Liver (tissue), 8 donors: ENCODE measurements at regions not wholly inside any gene's neighbourhood (a gene's known extent, or its start where the extent isn't known, plus 50 kb on each side); places are given as distances from the start of the nearest gene placed in this dataset.

Source experiments
- DNase-seq: peaks from one replicate; pipeline ENCODE4 v3.0.0-alpha.2; 2017; ENCODE audit warnings: low spot score
- H3K27ac ChIP-seq, 2 donors: one replicate each; pipeline ENCODE4 v1.7.0; 2013; ENCODE audit warnings: inconsistent platforms in 2 of 2, low read length in 2 of 2, control low read depth in 1 of 2, low read depth in 1 of 2, mild to moderate bottlenecking in 1 of 2
- H3K27me3 ChIP-seq, 4 donors: one replicate each; pipeline versions ENCODE4 v1.6.1 to v1.7.0; 2013; ENCODE audit warnings: low read length in 3 of 4, inconsistent platforms in 1 of 4, mild to moderate bottlenecking in 1 of 4, moderate library complexity in 1 of 4; ENCODE audit not compliant: control insufficient read depth in 4 of 4, insufficient read depth in 4 of 4
- H3K36me3 ChIP-seq, 4 donors: one replicate each; pipeline versions ENCODE4 v1.6.1 to v1.7.0; 2013; ENCODE audit warnings: low read length in 3 of 4, mild to moderate bottlenecking in 3 of 4, low read depth in 1 of 4, moderate library complexity in 1 of 4; ENCODE audit not compliant: control insufficient read depth in 4 of 4, insufficient read depth in 3 of 4
- H3K4me1 ChIP-seq, 4 donors: one replicate each; pipeline versions ENCODE4 v1.6.1 to v1.7.0; 2013; ENCODE audit warnings: low read length in 3 of 4, mild to moderate bottlenecking in 3 of 4, moderate library complexity in 1 of 4; ENCODE audit not compliant: control insufficient read depth in 4 of 4, insufficient read depth in 4 of 4
- H3K4me3 ChIP-seq, 3 donors: one replicate each; pipeline versions ENCODE4 v1.6.1 to v1.7.0; 2013; ENCODE audit warnings: low read length in 3 of 3, control low read depth in 1 of 3, low read depth in 1 of 3, mild to moderate bottlenecking in 1 of 3
- H3K9ac ChIP-seq, 2 donors: one replicate each; pipeline ENCODE4 v1.7.0; 2013; ENCODE audit warnings: low read length in 2 of 2, mild to moderate bottlenecking in 2 of 2, moderate library complexity in 2 of 2, control low read depth in 1 of 2, low read depth in 1 of 2
- H3K9me3 ChIP-seq, 4 donors: one replicate each; pipeline versions ENCODE4 v1.6.1 to v1.7.0; 2013; ENCODE audit warnings: low read length in 3 of 4; ENCODE audit not compliant: control insufficient read depth in 4 of 4
- EGR1 ChIP-seq, 2 donors: IDR thresholded peaks; 2 replicates each; pipeline ENCODE4 v1.6.1; 2016 to 2018; ENCODE audit warnings: antibody characterized with exemption in 2 of 2, low read depth in 2 of 2
- FOXA1 ChIP-seq: IDR thresholded peaks from 2 replicates; pipeline ENCODE4 v1.6.1; 2016; ENCODE audit warnings: antibody characterized with exemption
- FOXA2 ChIP-seq: IDR thresholded peaks from 2 replicates; pipeline ENCODE4 v1.6.1; 2016; ENCODE audit warnings: antibody characterized with exemption
- GABPA ChIP-seq, 2 donors: IDR thresholded peaks in 1 of 2; conservative IDR thresholded peaks in 1 of 2; 2 replicates each; pipeline ENCODE4 v1.6.1; 2016; ENCODE audit warnings: antibody characterized with exemption in 2 of 2, mild to moderate bottlenecking in 1 of 2, moderate library complexity in 1 of 2
- HNF4A ChIP-seq, 2 donors: conservative IDR thresholded peaks; 2 replicates each; pipeline ENCODE4 v1.6.1; 2016; ENCODE audit warnings: antibody characterized with exemption in 2 of 2, mild to moderate bottlenecking in 2 of 2
- HNF4G ChIP-seq: IDR thresholded peaks from 2 replicates; pipeline ENCODE4 v1.6.1; 2016; ENCODE audit warnings: antibody characterized with exemption
- JUND ChIP-seq, 2 donors: IDR thresholded peaks; 2 replicates each; pipeline ENCODE4 v1.6.1; 2016; ENCODE audit warnings: antibody characterized with exemption in 2 of 2
- NR2F2 ChIP-seq: IDR thresholded peaks from 2 replicates; pipeline ENCODE4 v1.6.1; 2016; ENCODE audit warnings: antibody characterized with exemption
- RAD21 ChIP-seq, 2 donors: IDR thresholded peaks; 2 replicates each; pipeline ENCODE4 v1.6.1; 2016; ENCODE audit warnings: antibody characterized with exemption in 2 of 2, mild to moderate bottlenecking in 2 of 2
- RXRA ChIP-seq, 2 donors: IDR thresholded peaks; 2 replicates each; pipeline ENCODE4 v1.6.1; 2017 to 2018; ENCODE audit warnings: antibody characterized with exemption in 2 of 2, mild to moderate bottlenecking in 1 of 2
- SP1 ChIP-seq: IDR thresholded peaks from 2 replicates; pipeline ENCODE4 v1.6.1; 2018; ENCODE audit warnings: antibody characterized with exemption, mild to moderate bottlenecking
- TAF1 ChIP-seq: conservative IDR thresholded peaks from 2 replicates; pipeline ENCODE4 v1.6.1; 2016; ENCODE audit warnings: antibody characterized with exemption, mild to moderate bottlenecking
- YY1 ChIP-seq: IDR thresholded peaks from 2 replicates; pipeline ENCODE4 v1.6.1; 2016; ENCODE audit warnings: antibody characterized with exemption, mild to moderate bottlenecking
- WGBS: extraction: QIAGEN DNeasy Blood & Tissue Kit; methylation state at CpG from one replicate; pipeline ENCODE4 v1.1.7; 2013; 5-methylcytosine and 5-hydroxymethylcytosine counted together
- TF ChIP-seq, protein P1 (sequence below): IDR thresholded peaks from 2 replicates; pipeline ENCODE4 v1.6.1; 2016; ENCODE audit warnings: antibody characterized with exemption
- TF ChIP-seq, protein P2 (sequence below): IDR thresholded peaks from 2 replicates; pipeline ENCODE4 v1.6.1; 2016; ENCODE audit warnings: antibody characterized with exemption, mild to moderate bottlenecking
- TF ChIP-seq, protein P3 (sequence below): IDR thresholded peaks from 2 replicates; pipeline ENCODE4 v1.6.1; 2016; ENCODE audit warnings: antibody characterized with exemption
- TF ChIP-seq, protein P4 (sequence below): fragments of 150-350 bp; IDR thresholded peaks from 2 replicates; pipeline ENCODE4 v1.5.1; 2017; ENCODE audit warnings: improper control_type of control experiment, low read depth, low read length; ENCODE audit not compliant: missing input control
- TF ChIP-seq, protein P5 (sequence below): IDR thresholded peaks from 2 replicates; pipeline ENCODE4 v1.6.1; 2016; ENCODE audit warnings: antibody characterized with exemption
- donor health status: healthy.
- donor health status: healthy.
- donor health status: healthy.
- donor health status: healthy.
- donor health status: healthy.

DNA sequence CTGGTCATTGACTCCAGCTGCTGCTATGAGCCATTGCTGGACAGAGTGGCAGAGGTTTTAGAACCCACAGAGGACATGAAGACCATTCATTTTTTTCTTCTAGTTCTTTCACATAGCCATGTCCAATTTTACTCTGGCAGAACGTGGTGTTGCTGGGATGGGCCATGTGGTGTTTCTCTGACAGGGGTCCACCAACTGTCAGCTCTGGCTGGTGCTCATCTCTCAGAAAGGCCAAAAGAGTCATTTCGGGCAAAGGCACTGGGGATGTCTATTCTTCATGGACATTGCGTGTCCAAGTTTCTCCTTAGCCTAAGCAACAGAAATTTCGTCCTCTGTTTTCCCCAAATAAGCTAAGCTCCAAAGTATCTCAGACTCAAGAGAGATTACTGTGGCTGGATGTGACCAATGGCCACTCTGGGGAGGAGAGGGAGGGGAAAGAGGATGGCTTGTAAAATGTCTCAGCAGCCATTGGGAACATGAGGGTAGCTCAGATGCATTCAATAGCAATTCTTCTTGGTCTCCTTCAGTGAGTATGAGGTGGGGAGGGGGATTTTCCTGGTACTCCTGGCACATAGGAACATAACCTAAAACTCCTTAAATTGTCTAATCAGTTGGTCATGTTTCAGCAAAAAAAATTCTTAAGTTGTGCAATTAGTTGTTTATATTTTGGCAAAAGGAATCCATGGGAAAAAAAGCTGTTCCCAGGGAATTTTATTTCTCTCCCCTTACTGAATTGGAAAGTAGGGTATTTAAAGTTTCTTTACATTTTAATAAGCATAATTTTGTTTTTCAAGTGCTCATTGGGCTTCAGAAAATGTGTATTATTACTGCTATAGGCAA, 131.6 kb upstream of the MITF start:
- Histone ChIP-seq H3K36me3 (no peaks in the 10 kb centered on the region), H3K9me3 (no peaks in the 10 kb centered on the region), H3K4me3 (no peak overlapping the region), H3K27ac (no peak overlapping the region), H3K27me3 (peaks cover 0 to 2% (median 0%) of the 10 kb centered on the region in 4 donors), H3K9ac (no peak overlapping the region), H3K4me1 (no peaks in the 10 kb centered on the region)
- WGBS: 72% methylated on average over 4 of the region's 4 CpGs
- no peak for DNase-seq
- TF ChIP-seq HNF4A (conservative IDR thresholded peaks at IDR 0.05) (no peak), HNF4G (no peak)
- TF ChIP-seq, protein P1, sequence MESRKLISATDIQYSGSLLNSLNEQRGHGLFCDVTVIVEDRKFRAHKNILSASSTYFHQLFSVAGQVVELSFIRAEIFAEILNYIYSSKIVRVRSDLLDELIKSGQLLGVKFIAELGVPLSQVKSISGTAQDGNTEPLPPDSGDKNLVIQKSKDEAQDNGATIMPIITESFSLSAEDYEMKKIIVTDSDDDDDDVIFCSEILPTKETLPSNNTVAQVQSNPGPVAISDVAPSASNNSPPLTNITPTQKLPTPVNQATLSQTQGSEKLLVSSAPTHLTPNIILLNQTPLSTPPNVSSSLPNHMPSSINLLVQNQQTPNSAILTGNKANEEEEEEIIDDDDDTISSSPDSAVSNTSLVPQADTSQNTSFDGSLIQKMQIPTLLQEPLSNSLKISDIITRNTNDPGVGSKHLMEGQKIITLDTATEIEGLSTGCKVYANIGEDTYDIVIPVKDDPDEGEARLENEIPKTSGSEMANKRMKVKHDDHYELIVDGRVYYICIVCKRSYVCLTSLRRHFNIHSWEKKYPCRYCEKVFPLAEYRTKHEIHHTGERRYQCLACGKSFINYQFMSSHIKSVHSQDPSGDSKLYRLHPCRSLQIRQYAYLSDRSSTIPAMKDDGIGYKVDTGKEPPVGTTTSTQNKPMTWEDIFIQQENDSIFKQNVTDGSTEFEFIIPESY: no peak

DNA sequence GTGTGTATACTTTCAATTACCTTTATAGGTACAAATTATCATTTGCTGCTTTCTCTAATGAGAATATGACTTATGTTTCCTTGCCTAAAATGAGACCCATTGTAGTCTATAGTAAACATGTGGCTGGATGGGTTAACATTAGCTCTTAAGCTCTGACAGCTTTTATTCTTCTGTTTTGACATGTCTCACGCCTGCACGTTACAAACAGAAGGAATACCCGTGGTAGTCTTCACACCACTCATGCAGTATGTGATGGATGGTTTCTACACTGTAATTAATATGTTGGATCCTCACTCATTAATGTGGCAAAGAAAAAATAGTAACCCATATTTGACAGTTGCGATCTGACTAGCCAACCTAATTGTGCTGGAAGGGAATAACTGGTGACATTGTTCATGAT, 133.4 kb upstream of the MITF start:
- H3K27me3 ChIP-seq: no peaks in the 10 kb centered on the region
- DNase-seq: no peak
- no peak overlapping the region for H3K9ac ChIP-seq
- TF ChIP-seq YY1: no peak
- TF ChIP-seq SP1: no peak
- no peak for TF ChIP-seq EGR1 (IDR thresholded peaks at IDR 0.05; ENCODE audit: low read depth in 2 of 2)
- TF ChIP-seq, protein P2, sequence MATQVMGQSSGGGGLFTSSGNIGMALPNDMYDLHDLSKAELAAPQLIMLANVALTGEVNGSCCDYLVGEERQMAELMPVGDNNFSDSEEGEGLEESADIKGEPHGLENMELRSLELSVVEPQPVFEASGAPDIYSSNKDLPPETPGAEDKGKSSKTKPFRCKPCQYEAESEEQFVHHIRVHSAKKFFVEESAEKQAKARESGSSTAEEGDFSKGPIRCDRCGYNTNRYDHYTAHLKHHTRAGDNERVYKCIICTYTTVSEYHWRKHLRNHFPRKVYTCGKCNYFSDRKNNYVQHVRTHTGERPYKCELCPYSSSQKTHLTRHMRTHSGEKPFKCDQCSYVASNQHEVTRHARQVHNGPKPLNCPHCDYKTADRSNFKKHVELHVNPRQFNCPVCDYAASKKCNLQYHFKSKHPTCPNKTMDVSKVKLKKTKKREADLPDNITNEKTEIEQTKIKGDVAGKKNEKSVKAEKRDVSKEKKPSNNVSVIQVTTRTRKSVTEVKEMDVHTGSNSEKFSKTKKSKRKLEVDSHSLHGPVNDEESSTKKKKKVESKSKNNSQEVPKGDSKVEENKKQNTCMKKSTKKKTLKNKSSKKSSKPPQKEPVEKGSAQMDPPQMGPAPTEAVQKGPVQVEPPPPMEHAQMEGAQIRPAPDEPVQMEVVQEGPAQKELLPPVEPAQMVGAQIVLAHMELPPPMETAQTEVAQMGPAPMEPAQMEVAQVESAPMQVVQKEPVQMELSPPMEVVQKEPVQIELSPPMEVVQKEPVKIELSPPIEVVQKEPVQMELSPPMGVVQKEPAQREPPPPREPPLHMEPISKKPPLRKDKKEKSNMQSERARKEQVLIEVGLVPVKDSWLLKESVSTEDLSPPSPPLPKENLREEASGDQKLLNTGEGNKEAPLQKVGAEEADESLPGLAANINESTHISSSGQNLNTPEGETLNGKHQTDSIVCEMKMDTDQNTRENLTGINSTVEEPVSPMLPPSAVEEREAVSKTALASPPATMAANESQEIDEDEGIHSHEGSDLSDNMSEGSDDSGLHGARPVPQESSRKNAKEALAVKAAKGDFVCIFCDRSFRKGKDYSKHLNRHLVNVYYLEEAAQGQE: no peak
- TF ChIP-seq, protein P3, sequence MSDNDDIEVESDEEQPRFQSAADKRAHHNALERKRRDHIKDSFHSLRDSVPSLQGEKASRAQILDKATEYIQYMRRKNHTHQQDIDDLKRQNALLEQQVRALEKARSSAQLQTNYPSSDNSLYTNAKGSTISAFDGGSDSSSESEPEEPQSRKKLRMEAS: no peak
- TF ChIP-seq RXRA (IDR thresholded peaks at IDR 0.05): no peak
- no peak for TF ChIP-seq HNF4A (conservative IDR thresholded peaks at IDR 0.05)
- TF ChIP-seq, protein P4, sequence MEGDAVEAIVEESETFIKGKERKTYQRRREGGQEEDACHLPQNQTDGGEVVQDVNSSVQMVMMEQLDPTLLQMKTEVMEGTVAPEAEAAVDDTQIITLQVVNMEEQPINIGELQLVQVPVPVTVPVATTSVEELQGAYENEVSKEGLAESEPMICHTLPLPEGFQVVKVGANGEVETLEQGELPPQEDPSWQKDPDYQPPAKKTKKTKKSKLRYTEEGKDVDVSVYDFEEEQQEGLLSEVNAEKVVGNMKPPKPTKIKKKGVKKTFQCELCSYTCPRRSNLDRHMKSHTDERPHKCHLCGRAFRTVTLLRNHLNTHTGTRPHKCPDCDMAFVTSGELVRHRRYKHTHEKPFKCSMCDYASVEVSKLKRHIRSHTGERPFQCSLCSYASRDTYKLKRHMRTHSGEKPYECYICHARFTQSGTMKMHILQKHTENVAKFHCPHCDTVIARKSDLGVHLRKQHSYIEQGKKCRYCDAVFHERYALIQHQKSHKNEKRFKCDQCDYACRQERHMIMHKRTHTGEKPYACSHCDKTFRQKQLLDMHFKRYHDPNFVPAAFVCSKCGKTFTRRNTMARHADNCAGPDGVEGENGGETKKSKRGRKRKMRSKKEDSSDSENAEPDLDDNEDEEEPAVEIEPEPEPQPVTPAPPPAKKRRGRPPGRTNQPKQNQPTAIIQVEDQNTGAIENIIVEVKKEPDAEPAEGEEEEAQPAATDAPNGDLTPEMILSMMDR: no peak
- TF ChIP-seq TAF1: no peak
- TF ChIP-seq NR2F2: no peak
- TF ChIP-seq HNF4G: no peak
- TF ChIP-seq, protein P5, sequence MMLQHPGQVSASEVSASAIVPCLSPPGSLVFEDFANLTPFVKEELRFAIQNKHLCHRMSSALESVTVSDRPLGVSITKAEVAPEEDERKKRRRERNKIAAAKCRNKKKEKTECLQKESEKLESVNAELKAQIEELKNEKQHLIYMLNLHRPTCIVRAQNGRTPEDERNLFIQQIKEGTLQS: no peak
- TF ChIP-seq FOXA2: no peak
- TF ChIP-seq, protein P1: no peak
- TF ChIP-seq JUND (IDR thresholded peaks at IDR 0.05): no peak
- no peak for TF ChIP-seq GABPA (IDR thresholded peaks at IDR 0.05 in 1 of 2, conservative IDR thresholded peaks at IDR 0.05 in 1 of 2)
- no peak for TF ChIP-seq FOXA1
- no peak for TF ChIP-seq RAD21 (IDR thresholded peaks at IDR 0.05)
- peaks cover 0 to 5% (median 2%) of the 10 kb centered on the region in 4 donors for H3K9me3 ChIP-seq
- no peak overlapping the region for H3K27ac ChIP-seq
- no peaks in the 10 kb centered on the region for H3K36me3 ChIP-seq
- WGBS: 84% methylated on average over 4 of the region's 4 CpGs
- no peak overlapping the region for H3K4me3 ChIP-seq
- no peaks in the 10 kb centered on the region for H3K4me1 ChIP-seq
